Gastroesophageal sphincter (tissue), 3 donors: ENCODE measurements at regions not wholly inside any gene's neighbourhood (a gene's known extent, or its start where the extent isn't known, plus 50 kb on each side); places are given as distances from the start of the nearest gene placed in this dataset.

Experiments
- CTCF ChIP-seq, 4 experiments: fragments of 200-600 bp in 2 of 4; fragments of 450-650 bp in 2 of 4; sonication (generic) in 1 of 4; IDR thresholded peaks; one replicate each; pipeline ENCODE4 v1.5.1; 2017 to 2019; ENCODE audit warnings: antibody characterized with exemption in 4 of 4, mild to moderate bottlenecking in 2 of 4, moderate library complexity in 2 of 4
- EP300 ChIP-seq: sonication (generic); formaldehyde crosslinking; IDR thresholded peaks from one replicate; pipeline ENCODE4 v1.6.1; 2017; ENCODE audit warnings: antibody characterized with exemption, mild to moderate bottlenecking

GRCh38 chr10:64054392-64054791 is 533.2 kb downstream of the REEP3 start:
- TF ChIP-seq CTCF (IDR thresholded peaks at IDR 0.05) (no peak), EP300 (no peak)
